ENCODE measurements at regions not wholly inside any gene's neighbourhood (a gene's known extent, or its start where the extent isn't known, plus 50 kb on each side); places are given as distances from the start of the nearest gene placed in this dataset.
A peak's percentile ranks its signal among the peaks of the same experiment; 100 is the strongest.

DNA sequence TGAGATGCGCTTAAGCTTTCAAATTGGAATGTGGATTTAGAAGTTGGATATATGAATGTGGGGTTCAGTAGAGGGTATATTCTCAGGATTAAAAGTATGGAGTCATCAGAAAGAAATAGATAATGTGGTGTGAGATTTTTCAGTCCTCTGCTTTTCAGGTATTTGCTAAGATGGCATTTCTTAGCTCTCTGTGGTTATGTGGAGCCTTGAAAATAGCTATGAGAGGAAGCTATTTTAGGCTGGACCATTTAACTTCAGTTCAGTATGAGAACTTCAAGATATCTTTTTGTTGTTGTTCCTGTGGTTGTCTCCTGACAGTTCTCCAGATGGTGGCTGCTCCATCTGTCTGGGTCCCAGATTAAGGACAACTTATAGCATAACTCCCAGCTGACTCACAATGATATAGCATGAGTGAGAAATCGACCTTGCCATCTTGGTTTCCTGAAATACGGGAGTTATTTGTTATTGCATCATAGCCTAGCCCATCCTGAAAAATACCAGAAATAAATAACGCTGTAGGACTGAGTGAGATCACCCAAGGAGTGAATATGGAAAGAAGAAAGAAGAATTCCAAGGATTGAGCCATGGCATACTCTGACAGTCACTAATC is 461.5 kb downstream of the ANXA1 start:
- TF ChIP-seq, protein P1, sequence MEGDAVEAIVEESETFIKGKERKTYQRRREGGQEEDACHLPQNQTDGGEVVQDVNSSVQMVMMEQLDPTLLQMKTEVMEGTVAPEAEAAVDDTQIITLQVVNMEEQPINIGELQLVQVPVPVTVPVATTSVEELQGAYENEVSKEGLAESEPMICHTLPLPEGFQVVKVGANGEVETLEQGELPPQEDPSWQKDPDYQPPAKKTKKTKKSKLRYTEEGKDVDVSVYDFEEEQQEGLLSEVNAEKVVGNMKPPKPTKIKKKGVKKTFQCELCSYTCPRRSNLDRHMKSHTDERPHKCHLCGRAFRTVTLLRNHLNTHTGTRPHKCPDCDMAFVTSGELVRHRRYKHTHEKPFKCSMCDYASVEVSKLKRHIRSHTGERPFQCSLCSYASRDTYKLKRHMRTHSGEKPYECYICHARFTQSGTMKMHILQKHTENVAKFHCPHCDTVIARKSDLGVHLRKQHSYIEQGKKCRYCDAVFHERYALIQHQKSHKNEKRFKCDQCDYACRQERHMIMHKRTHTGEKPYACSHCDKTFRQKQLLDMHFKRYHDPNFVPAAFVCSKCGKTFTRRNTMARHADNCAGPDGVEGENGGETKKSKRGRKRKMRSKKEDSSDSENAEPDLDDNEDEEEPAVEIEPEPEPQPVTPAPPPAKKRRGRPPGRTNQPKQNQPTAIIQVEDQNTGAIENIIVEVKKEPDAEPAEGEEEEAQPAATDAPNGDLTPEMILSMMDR (conservative IDR thresholded peaks at IDR 0.05; ENCODE audit: low read depth, low read length), result no peak
- DNase-seq (ENCODE audit: low read depth), result peak; percentile 91

DNA sequence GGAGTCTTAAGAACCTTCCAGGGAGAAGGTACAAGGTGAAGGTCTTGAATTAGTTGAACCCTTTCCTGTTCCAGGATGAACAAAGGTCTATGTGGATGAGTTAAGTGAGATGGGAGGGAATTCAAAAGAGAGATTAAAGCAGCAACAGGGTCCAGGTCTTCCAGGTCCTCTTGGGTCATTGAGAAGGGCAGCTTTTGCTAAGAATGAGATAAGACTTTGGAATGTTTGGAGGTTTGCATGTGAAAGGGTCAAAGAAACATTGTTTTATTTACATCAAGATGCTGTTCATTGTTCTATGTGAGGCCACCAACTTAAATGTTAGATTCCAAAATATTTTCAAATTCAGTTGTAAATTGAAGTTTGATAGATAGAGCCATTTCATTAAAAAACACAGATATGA is 463.9 kb downstream of the ANXA1 start:
- no peak overlapping the region for H3K4me3 ChIP-seq (ENCODE audit: low read depth, low read length)
- DNase-seq (ENCODE audit: low read depth), result no peak
- TF ChIP-seq, protein P1 (conservative IDR thresholded peaks at IDR 0.05; ENCODE audit: low read depth, low read length), result no peak

More for the DNA sequence above, 461.5 kb downstream of the ANXA1 start:
- no peak overlapping the region for H3K4me3 ChIP-seq (ENCODE audit: low read depth, low read length)

DNA sequence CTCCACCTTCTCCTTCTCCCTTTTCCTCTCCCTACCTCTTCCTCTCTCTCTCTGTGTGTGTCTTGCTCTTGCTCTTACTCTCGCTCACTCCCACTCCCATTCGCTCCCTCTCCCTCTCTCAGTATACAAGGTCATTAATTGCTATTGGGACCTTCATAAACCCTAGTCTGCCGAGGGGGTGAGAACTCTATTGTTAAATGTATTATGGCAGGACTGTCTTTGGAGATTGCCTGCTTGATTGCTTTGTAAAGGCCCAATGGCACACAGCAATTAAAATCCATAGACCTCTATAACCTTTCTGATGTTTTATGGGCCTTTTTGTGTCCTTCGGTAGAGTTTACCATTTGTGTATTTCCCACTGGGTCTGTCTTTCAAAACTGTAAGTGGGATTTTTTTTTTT is 465.9 kb downstream of the ANXA1 start:
- DNase-seq (ENCODE audit: low read depth), result no peak
- no peak overlapping the region for H3K4me3 ChIP-seq (ENCODE audit: low read depth, low read length)
- TF ChIP-seq, protein P1 (conservative IDR thresholded peaks at IDR 0.05; ENCODE audit: low read depth, low read length), result no peak

DNA sequence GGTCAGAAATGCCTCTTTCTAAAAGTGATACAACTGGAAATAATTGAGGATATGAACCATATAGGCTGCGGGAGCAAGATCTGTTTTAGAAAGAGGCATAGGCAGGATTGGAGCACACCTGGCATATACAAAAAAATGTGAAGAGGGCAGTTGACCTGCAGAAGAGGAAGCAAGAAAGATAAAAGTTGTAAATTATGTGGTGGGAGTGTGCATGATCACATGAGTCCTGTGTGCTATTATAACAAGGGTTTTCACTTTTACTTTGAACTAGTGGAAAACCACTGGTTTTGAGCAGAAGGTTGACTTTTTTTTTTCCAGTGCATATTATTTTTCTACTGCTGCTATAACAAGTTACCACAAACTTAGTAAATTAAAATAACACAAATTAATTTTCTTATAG is 489.3 kb downstream of the ANXA1 start:
- no peak overlapping the region for H3K4me3 ChIP-seq (ENCODE audit: low read depth, low read length)
- TF ChIP-seq, protein P1 (conservative IDR thresholded peaks at IDR 0.05; ENCODE audit: low read depth, low read length), result no peak
- DNase-seq (ENCODE audit: low read depth), result no peak

DNA sequence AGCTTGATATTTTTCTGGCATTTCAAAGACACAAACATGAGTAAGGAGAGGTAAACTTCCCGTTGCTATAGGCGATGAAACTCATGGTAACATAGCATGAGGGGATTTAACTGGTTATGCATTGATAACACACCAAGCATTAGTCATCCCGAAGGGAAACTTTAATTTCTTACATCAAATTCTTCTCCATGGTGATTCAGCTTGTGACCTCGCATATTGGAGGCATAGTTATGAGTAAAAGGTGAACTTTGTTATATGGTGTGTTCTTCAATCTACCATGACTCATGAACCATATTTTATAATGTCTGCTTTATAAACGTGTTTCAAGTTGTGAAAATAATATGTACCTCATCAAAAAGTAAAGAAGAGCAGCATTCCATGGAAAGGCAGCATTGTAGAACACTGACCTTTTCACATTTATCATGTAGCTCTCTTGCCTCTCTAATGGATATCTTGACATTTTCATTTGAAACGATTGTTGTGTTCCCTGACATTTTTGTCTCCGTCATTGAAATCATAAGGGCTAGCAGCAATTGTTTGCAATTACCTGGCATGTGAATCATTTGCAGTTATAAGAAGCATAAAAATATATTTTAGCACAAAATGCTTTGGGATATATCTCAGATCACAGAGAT is 491.8 kb downstream of the ANXA1 start:
- TF ChIP-seq, protein P1 (conservative IDR thresholded peaks at IDR 0.05; ENCODE audit: low read depth, low read length), result no peak
- no peak overlapping the region for H3K4me3 ChIP-seq (ENCODE audit: low read depth, low read length)
- DNase-seq (ENCODE audit: low read depth), result peak; percentile 85

DNA sequence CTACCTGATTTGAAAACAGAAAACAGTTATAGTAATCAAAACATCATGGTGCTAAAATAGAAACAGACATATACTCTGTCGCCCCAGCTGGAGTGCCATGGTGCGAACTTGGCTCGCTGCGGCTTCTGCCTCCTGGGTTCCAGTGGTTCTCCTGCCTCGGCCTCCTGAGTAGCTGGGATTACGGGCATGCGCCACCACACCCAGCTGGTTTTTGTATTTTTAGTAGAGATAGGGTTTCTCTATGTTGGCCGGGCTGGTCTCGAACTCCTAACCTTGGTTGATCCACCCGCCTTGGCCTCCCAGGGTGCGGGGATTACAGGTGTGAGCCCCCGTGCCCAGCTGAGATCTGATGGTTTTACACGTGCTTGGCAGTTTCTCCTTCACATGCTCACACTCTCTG is 495.9 kb downstream of the ANXA1 start:
- TF ChIP-seq, protein P1 (conservative IDR thresholded peaks at IDR 0.05; ENCODE audit: low read depth, low read length), result no peak
- no peak overlapping the region for H3K4me3 ChIP-seq (ENCODE audit: low read depth, low read length)
- no peak for DNase-seq (ENCODE audit: low read depth)

DNA sequence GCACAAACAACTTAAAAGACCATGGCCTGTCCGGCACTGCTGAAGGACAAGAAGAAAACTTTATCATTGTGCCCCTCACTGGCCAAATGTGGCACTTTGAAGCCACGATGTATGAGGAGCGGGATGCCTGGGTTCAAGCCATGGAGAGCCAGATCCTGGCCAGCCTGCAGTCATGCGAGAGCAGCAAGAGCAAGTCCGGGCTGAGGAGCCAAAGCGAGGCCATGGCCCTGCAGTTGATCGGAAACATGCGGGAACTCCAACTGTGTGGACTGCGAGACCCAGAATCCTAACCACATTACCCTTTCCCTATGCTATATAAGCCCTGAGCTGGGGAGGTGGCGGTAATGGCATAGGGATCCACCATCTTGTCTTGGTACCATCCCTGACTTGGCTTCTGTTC is 497.9 kb downstream of the ANXA1 start:
- DNase-seq (ENCODE audit: low read depth), result no peak
- TF ChIP-seq, protein P1 (conservative IDR thresholded peaks at IDR 0.05; ENCODE audit: low read depth, low read length), result no peak
- no peak overlapping the region for H3K4me3 ChIP-seq (ENCODE audit: low read depth, low read length)
